Uterus (tissue), 3 donors: ENCODE measurements at regions not wholly inside any gene's neighbourhood (a gene's known extent, or its start where the extent isn't known, plus 50 kb on each side); places are given as distances from the start of the nearest gene placed in this dataset.

ENCODE experiments used
- DNase-seq, 2 donors: peaks; one replicate each; pipeline ENCODE4 v3.0.0-alpha.2; 2019 to 2020
- H3K27ac ChIP-seq, 2 donors: fragments of 200-600 bp; sonication (generic); 1 replicate in 1 of 2; 2 replicates in 1 of 2; pipeline ENCODE4 v1.5.1; 2016 to 2018
- H3K27me3 ChIP-seq, 2 donors: fragments of 200-600 bp; sonication (generic); one replicate each; pipeline ENCODE4 v1.5.1; 2018 to 2019; ENCODE audit warnings: control low read depth in 1 of 2
- H3K36me3 ChIP-seq, 2 donors: fragments of 200-600 bp; sonication (generic); one replicate each; pipeline ENCODE4 v1.5.1; 2019; ENCODE audit warnings: control low read depth in 1 of 2
- H3K4me1 ChIP-seq, 2 donors: fragments of 200-600 bp; sonication (generic); one replicate each; pipeline ENCODE4 v1.5.1; 2018 to 2019; ENCODE audit warnings: control low read depth in 1 of 2
- H3K4me3 ChIP-seq, 2 donors: fragments of 200-600 bp; sonication (generic); 1 replicate in 1 of 2; 2 replicates in 1 of 2; pipeline ENCODE4 v1.5.1; 2018 to 2019; ENCODE audit warnings: mild to moderate bottlenecking in 1 of 2
- H3K9me3 ChIP-seq, 2 donors: fragments of 200-600 bp; sonication (generic); one replicate each; pipeline ENCODE4 v1.5.1; 2019; ENCODE audit warnings: control low read depth in 1 of 2
- CTCF ChIP-seq, 4 experiments: fragments of 200-600 bp in 2 of 4; fragments of 450-650 bp in 2 of 4; sonication (generic) in 2 of 4; IDR thresholded peaks; one replicate each; pipeline ENCODE4 v1.5.1; 2016 to 2019; ENCODE audit warnings: antibody characterized with exemption in 4 of 4, mild to moderate bottlenecking in 2 of 4, moderate library complexity in 1 of 4
- POLR2A ChIP-seq, 2 donors: fragments of 450-650 bp; IDR thresholded peaks; one replicate each; pipeline ENCODE4 v1.6.1; 2016; ENCODE audit warnings: antibody characterized with exemption in 2 of 2, mild to moderate bottlenecking in 1 of 2, moderate library complexity in 1 of 2
- intact Hi-C: fragments of 100-400 bp; cut with DNase I; formaldehyde crosslinking; loops from one replicate; pipeline ENCODE4 v1.15.1; 2023; ENCODE audit warnings: low total_unique reads
- donor health status: DM: yes; HTN: yes; CAD: no.

- no peak overlapping the region for H3K27ac ChIP-seq
- TF ChIP-seq POLR2A (IDR thresholded peaks at IDR 0.05) = no peak
- no peak for TF ChIP-seq CTCF (IDR thresholded peaks at IDR 0.05)
- intact Hi-C loops = no loop called here
- H3K9me3 ChIP-seq = no peaks in the 10 kb centered on the region
- H3K36me3 ChIP-seq = no peaks in the 10 kb centered on the region
- H3K4me1 ChIP-seq = no peaks in the 10 kb centered on the region
- no peak overlapping the region for H3K4me3 ChIP-seq
- no peak for DNase-seq
- H3K27me3 ChIP-seq = no peaks in the 10 kb centered on the region
Observed at GRCh38 chr5:103424453-103425205, 138.0 kb downstream of the NUDT12 start.

GRCh38 chr5:103424026-103424425 is 138.6 kb downstream of the NUDT12 start:
- intact Hi-C loops = no loop called here
- Histone ChIP-seq H3K4me3 (no peak overlapping the region), H3K27me3 (no peaks in the 10 kb centered on the region), H3K4me1 (no peaks in the 10 kb centered on the region), H3K36me3 (no peaks in the 10 kb centered on the region), H3K27ac (no peak overlapping the region), H3K9me3 (no peaks in the 10 kb centered on the region)
- TF ChIP-seq CTCF (IDR thresholded peaks at IDR 0.05) (no peak), POLR2A (IDR thresholded peaks at IDR 0.05) (no peak)
- no peak for DNase-seq

GRCh38 chr5:103422756-103423155 is 139.8 kb downstream of the NUDT12 start:
- no peak for DNase-seq
- H3K36me3 ChIP-seq = no peaks in the 10 kb centered on the region
- no peaks in the 10 kb centered on the region for H3K4me1 ChIP-seq
- H3K27me3 ChIP-seq = no peaks in the 10 kb centered on the region
- intact Hi-C loops = no loop called here
- no peaks in the 10 kb centered on the region for H3K9me3 ChIP-seq
- TF ChIP-seq CTCF (IDR thresholded peaks at IDR 0.05) (no peak), POLR2A (IDR thresholded peaks at IDR 0.05) (no peak)
- no peak overlapping the region for H3K27ac ChIP-seq
- no peak overlapping the region for H3K4me3 ChIP-seq

GRCh38 chr5:103414604-103415003 is 148.0 kb downstream of the NUDT12 start:
- Histone ChIP-seq H3K4me3 (no peak overlapping the region), H3K4me1 (no peaks in the 10 kb centered on the region), H3K36me3 (no peaks in the 10 kb centered on the region), H3K27ac (no peak overlapping the region), H3K27me3 (no peaks in the 10 kb centered on the region), H3K9me3 (no peaks in the 10 kb centered on the region)
- intact Hi-C loops = no loop called here
- DNase-seq = no peak
- TF ChIP-seq CTCF (IDR thresholded peaks at IDR 0.05) (no peak), POLR2A (IDR thresholded peaks at IDR 0.05) (no peak)

GRCh38 chr5:103411711-103412110 is 150.9 kb downstream of the NUDT12 start:
- H3K9me3 ChIP-seq = no peaks in the 10 kb centered on the region
- no peak for TF ChIP-seq POLR2A (IDR thresholded peaks at IDR 0.05)
- no peak for TF ChIP-seq CTCF (IDR thresholded peaks at IDR 0.05)
- H3K4me3 ChIP-seq = no peak overlapping the region
- no peak for DNase-seq
- H3K36me3 ChIP-seq = no peaks in the 10 kb centered on the region
- no peaks in the 10 kb centered on the region for H3K27me3 ChIP-seq
- H3K27ac ChIP-seq = no peak overlapping the region
- intact Hi-C loops = no loop called here
- H3K4me1 ChIP-seq = no peaks in the 10 kb centered on the region
